ENCODE measurements at regions not wholly inside any gene's neighbourhood (a gene's known extent, or its start where the extent isn't known, plus 50 kb on each side); places are given as distances from the start of the nearest gene placed in this dataset.

DNA sequence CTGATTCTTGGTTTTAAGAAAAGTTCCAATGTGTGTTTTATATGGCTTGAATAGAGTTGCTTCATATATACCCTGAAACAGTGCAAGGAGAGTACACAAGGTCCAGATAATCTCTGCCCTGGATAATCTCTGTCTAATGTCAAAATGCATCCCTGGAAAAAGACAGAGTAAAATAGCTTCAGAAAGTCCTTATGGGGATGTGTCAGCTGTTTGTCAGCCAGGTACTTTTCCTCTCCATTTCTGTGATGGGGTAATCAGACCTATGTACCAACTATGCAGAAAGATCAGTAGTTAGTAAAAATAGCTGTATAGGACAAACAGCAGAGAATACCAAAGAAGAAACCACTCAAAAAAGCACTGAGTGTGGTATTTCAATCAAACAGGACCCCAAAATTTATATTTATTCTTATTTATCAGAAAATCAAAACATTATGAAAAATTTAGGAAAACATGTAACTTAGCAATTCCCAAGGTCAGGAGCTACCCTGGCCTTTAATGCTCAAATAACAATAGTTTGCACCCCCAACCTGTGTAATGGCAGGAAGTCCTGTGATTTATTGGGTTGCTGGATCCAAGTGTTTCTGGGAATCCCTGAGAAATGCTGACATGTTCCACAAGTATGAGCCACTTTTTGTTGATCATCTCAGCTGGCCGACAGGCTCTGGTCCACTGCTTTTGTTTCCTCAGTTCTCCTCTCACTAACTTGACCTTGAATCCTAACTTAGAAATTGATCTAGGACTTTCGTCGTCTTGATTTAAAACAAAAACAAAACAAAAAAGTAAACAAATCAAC is 69.6 kb downstream of the MDH1 start:
- DNase-seq (ENCODE audit: insufficient read length, low spot score) (no peak), FAIRE-seq (no peak)

GRCh38 chr2:63660060-63660459 is 71.3 kb downstream of the MDH1 start:
- DNase-seq (ENCODE audit: insufficient read length, low spot score) (no peak), FAIRE-seq (no peak)

DNA sequence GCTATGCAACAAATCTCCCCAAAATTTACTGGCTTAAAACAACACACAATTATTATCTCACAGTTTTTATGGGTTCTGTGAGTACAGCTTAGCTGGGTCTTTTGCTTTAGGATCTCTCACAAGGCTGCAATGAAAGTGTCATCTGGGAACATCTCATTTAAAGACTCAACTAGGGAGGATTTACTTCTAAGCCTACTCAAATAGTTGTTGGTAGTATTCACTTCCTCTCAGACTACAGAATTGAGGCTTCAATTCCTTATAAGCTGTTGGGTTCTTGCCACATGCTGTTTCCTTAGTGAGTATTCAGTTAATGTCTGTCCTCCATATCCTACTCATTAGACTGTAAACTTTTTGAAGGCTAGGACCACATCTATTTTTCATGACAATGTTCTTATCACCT is 72.3 kb downstream of the MDH1 start:
- FAIRE-seq: peak; percentile 33
- DNase-seq (ENCODE audit: insufficient read length, low spot score): no peak

- DNase-seq (ENCODE audit: insufficient read length, low spot score): no peak
- no peak for FAIRE-seq
Measured at GRCh38 chr2:63662028-63662804, 73.5 kb downstream of the MDH1 start.

DNA sequence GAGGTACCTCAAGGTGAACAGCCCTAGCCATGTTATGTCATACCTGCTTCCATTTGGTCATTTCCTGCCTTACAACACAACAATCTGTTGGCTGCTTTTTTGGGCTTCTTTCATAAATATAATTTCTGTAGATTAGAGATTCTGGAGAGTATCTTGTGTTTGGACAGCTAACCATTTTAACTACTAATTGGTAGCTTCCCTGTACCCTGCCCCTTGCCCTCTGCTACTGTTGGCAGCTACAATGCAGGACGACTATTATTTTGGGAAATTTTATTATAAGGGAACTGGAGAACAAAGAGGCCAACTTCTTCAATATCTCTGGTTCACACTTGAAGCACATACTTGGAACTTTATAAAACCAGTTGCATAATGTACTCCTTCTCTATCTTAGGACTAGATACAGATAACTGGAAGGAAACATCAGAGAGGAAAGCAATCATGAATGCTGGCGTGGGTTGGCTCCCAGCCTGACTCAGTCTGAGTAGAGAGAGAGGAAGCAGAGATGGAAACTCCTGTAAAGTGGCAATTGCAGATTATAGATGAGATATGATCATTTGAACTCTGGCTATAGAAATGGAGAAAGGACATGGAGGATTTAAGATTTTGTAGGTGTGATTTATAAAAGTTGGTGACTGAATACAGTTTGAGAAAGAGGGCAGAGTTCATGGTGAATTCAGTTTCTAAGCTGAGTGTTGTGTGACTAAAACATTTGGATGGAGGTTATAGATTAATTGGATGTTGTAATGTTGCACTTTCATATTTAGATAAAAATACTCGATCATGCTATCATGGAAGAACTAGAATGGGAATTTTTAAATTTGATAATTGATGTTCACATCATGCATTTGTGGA is 74.5 kb downstream of the MDH1 start:
- DNase-seq (ENCODE audit: insufficient read length, low spot score) (no peak), FAIRE-seq (no peak)

- FAIRE-seq (no peak), DNase-seq (ENCODE audit: insufficient read length, low spot score) (no peak)
Measured at GRCh38 chr2:63665091-63665490, 76.3 kb downstream of the MDH1 start.

- FAIRE-seq (no peak), DNase-seq (ENCODE audit: insufficient read length, low spot score) (no peak)
Measured at GRCh38 chr2:63665846-63666475, 77.2 kb downstream of the MDH1 start.

- no peak for DNase-seq (ENCODE audit: insufficient read length, low spot score)
Measured at GRCh38 chr2:63667132-63667700, 78.5 kb downstream of the MDH1 start.

GRCh38 chr2:63668000-63668399 is 79.2 kb downstream of the MDH1 start:
- DNase-seq (ENCODE audit: insufficient read length, low spot score) (no peak), FAIRE-seq (no peak)

More at GRCh38 chr2:63667132-63667700, 78.5 kb downstream of the MDH1 start:
- no peak for FAIRE-seq

DNA sequence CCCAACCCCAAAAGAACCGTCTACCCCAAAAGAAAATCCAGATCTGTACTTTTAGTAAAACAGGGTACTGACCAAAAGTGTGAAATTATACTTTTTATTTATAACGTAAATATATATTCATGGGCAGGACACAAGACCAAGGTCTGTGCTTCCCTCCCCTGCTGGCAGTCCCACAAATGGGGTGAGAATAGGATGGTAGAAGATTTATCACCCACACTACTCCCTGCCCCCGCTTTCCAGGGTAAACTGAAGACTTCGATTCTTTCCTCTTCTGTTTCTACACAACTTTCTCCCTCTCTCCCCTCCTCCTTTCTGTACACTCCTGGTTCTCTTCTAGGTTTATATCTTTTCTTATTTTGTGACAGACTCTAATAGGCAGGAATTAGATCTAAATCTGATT is 79.7 kb downstream of the MDH1 start:
- no peak for DNase-seq (ENCODE audit: insufficient read length, low spot score)
- FAIRE-seq: no peak

- DNase-seq (ENCODE audit: insufficient read length, low spot score): no peak
- no peak for FAIRE-seq
Measured at GRCh38 chr2:63669596-63669995, 80.8 kb downstream of the MDH1 start.

GRCh38 chr2:63673865-63674533 is 85.2 kb downstream of the MDH1 start:
- DNase-seq (ENCODE audit: insufficient read length, low spot score): no peak
- FAIRE-seq: no peak

DNA sequence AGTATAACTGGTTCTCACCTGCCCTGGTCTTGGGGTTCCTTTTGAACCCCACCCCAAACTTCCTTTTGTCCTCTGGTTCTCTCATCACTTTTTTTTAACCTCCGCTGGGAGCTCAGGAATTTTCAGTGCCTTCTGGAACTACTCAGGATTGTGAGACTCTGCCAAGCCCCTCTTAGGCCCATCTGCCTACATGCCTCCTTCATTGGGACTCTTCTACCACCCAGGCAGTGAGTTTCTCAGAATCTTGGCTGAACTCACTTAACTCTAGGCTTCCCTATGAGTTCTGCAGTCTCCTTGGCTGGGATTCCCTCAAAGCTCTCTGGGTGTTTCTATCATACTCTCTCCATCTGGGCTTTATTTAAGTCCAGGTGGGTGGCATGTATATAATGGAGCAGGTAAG is 86.3 kb downstream of the MDH1 start:
- FAIRE-seq: no peak
- DNase-seq (ENCODE audit: insufficient read length, low spot score): no peak

DNA sequence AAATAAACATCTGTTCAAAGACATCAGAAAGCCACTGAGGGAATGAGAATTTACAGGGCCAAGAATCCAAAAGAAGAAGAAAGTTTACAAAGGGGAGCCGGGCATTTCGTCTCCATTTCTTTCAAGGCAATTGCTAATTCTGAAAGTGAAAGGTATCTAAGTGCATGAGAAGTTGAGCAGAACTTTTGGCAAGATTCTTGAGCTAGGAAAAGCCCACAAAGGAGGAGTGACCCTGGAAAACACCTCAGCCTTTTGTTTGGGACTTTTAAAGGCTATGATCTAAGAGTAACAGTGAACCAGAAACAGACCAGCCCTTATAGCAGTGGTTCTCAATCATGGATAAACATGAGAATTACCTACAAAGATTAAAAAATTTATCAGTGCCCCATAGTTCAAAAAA is 87.4 kb downstream of the MDH1 start:
- FAIRE-seq: peak; percentile 65
- no peak for DNase-seq (ENCODE audit: insufficient read length, low spot score)

- FAIRE-seq (no peak), DNase-seq (ENCODE audit: insufficient read length, low spot score) (no peak)
Measured at GRCh38 chr2:63678085-63678484, 89.3 kb downstream of the MDH1 start.

GRCh38 chr2:63678551-63678950 is 89.8 kb downstream of the MDH1 start:
- no peak for DNase-seq (ENCODE audit: insufficient read length, low spot score)
- FAIRE-seq: no peak

DNA sequence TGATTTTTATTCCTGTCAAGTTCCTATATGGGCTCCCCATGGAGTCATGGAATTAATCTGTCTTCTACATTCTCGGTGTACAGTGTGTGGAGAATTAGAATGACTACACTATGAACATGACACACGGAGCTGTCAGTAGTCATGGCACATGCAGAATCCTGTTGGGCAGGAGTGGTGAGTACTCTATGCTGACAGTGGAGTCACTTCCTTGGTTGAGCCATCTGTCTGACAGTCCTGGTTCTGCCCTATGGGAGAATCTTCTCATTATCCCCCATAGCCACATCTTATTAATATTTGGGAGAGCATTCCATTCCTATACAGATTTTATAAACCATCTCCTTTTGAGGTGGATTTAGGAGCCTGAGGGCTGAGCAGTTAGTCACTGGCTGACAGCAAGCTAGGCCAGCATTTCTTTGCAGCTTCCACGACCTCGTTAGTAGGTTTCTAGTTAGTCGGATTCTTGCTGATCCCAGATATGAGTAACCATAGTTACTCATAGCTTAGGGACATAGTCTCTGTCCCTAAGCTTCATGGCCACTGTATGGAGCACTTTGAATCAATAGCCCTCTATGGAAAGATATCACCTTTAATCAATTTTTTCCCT is 90.6 kb downstream of the MDH1 start:
- DNase-seq (ENCODE audit: insufficient read length, low spot score) (no peak), FAIRE-seq (no peak)

GRCh38 chr2:63680455-63680854 is 91.7 kb downstream of the MDH1 start:
- FAIRE-seq (no peak), DNase-seq (ENCODE audit: insufficient read length, low spot score) (no peak)

DNA sequence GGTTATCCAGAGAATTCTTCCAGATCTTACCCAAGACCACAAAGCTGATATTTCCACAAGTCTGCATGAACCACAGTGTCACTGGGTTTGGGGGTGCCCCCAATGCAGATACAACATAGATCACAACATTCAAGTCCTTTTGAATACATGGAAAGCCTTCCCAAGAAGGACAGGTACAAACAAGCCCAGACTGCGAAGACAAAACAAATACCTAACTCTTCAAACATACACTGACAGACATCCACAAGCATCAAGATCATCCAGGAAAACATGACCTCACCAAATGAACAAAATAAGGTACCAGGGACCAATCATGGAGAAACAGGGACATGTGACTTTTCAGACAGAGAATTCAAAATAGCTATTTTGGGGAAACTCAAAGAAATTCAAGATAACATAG is 93.1 kb downstream of the MDH1 start:
- DNase-seq (ENCODE audit: insufficient read length, low spot score): no peak
- FAIRE-seq: no peak
